ENCODE measurements at regions not wholly inside any gene's neighbourhood (a gene's known extent, or its start where the extent isn't known, plus 50 kb on each side); places are given as distances from the start of the nearest gene placed in this dataset.

DNA sequence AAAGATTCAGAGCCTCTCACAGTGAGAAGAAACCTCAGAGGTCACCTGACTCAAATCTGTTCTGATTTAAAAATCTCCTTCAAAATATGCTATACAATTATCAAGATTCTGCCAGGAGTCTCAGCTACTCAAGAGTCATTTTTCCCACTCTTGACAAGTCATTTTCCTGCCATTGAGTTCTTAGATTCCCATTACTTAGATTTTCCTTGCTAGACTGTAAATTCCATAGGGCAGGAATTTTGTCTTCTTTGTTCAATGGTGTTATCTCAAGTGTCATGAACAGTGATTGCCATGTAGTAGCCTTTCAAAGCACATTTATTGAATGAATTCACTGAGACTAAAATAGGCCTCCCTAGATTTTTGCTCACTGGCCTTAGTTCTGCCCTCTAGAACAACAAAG lies 95.9 kb downstream of the PCTP start:
- no peaks in the 10 kb centered on the region for H3F3A ChIP-seq (ENCODE audit: low read length, unreplicated experiment)
- ChIA-PET POLR2A (ENCODE audit: unreplicated experiment) (no interaction called here), CTCF (no interaction called here)
- no TSS peak for BruUV-seq (replicated peaks)
- no peak for ATAC-seq
- intact Hi-C loops (cut with micrococcal nuclease) = no loop called here
- H3K79me2 ChIP-seq (ENCODE audit: low read length) = no peaks in the 10 kb centered on the region
- H3K9me2 ChIP-seq (replicated peaks; ENCODE audit: low read length) = no peaks in the 10 kb centered on the region
- no peaks in the 10 kb centered on the region for H4K20me1 ChIP-seq (ENCODE audit: low read length)
- H3K36me3 ChIP-seq (ENCODE audit: low read depth, low read length) = no peaks in the 10 kb centered on the region
- no peak overlapping the region for H3K4me3 ChIP-seq (ENCODE audit: low read length)
- H3K9me3 ChIP-seq (ENCODE audit: low read length) = no peaks in the 10 kb centered on the region
- no peak overlapping the region for H3K9ac ChIP-seq (ENCODE audit: low read length)
- H3K27me3 ChIP-seq (ENCODE audit: low read length) = peaks cover 23% of the 10 kb centered on the region
- no peak overlapping the region for H3K4me2 ChIP-seq (ENCODE audit: low read length)
- no peak overlapping the region for H3K27ac ChIP-seq (ENCODE audit: low read length)
- no peak overlapping the region for H2AFZ ChIP-seq (ENCODE audit: low read length)
- H3K4me1 ChIP-seq (ENCODE audit: insufficient read depth, low read length) = no peaks in the 10 kb centered on the region
- TF ChIP-seq EZH2phosphoT487 (IDR thresholded peaks at IDR 0.05; ENCODE audit: borderline replicate concordance, low read length) = no peak
- TF ChIP-seq, protein P1, sequence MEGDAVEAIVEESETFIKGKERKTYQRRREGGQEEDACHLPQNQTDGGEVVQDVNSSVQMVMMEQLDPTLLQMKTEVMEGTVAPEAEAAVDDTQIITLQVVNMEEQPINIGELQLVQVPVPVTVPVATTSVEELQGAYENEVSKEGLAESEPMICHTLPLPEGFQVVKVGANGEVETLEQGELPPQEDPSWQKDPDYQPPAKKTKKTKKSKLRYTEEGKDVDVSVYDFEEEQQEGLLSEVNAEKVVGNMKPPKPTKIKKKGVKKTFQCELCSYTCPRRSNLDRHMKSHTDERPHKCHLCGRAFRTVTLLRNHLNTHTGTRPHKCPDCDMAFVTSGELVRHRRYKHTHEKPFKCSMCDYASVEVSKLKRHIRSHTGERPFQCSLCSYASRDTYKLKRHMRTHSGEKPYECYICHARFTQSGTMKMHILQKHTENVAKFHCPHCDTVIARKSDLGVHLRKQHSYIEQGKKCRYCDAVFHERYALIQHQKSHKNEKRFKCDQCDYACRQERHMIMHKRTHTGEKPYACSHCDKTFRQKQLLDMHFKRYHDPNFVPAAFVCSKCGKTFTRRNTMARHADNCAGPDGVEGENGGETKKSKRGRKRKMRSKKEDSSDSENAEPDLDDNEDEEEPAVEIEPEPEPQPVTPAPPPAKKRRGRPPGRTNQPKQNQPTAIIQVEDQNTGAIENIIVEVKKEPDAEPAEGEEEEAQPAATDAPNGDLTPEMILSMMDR (conservative IDR thresholded peaks at IDR 0.05; ENCODE audit: low read depth, low read length) = no peak
- no peak for DNase-seq

DNA sequence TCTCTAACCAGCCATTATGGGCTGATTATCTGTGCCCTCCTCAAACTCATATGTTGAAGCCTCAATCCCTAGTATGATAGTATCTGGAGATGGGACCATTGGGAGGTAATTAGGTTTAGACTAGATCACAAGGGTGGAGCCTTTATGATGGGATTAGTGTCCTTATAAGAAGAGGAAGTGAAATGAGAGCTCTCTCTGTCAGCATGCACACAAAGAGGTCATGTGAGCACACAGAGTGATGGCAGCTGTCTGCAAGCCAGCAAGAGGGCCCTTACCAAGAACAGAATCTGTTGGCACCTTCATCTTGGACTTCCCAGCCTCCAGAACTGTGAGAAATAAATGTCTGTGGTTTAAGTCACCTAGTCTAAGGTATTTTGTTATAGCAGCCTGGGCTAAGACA lies 101.9 kb downstream of the PCTP start:
- Histone ChIP-seq H3K79me2 (ENCODE audit: low read length) (no peaks in the 10 kb centered on the region), H3K9ac (ENCODE audit: low read length) (no peak overlapping the region), H3K9me3 (ENCODE audit: low read length) (no peaks in the 10 kb centered on the region), H3K4me1 (ENCODE audit: insufficient read depth, low read length) (no peaks in the 10 kb centered on the region), H3F3A (ENCODE audit: low read length, unreplicated experiment) (no peaks in the 10 kb centered on the region), H3K4me2 (ENCODE audit: low read length) (no peak overlapping the region), H3K27ac (ENCODE audit: low read length) (no peak overlapping the region), H3K36me3 (ENCODE audit: low read depth, low read length) (no peaks in the 10 kb centered on the region), H3K27me3 (ENCODE audit: low read length) (no peaks in the 10 kb centered on the region), H2AFZ (ENCODE audit: low read length) (no peak overlapping the region), H3K4me3 (ENCODE audit: low read length) (no peak overlapping the region), H4K20me1 (ENCODE audit: low read length) (no peaks in the 10 kb centered on the region), H3K9me2 (replicated peaks; ENCODE audit: low read length) (no peaks in the 10 kb centered on the region)
- ATAC-seq (no peak), DNase-seq (no peak)
- BruUV-seq (replicated peaks) = no TSS peak
- ChIA-PET CTCF (no interaction called here), POLR2A (ENCODE audit: unreplicated experiment) (no interaction called here)
- intact Hi-C loops (cut with micrococcal nuclease) = no loop called here
- TF ChIP-seq EZH2 (IDR thresholded peaks at IDR 0.05; ENCODE audit: low read length, unreplicated experiment) = no peak
- TF ChIP-seq, protein P1 (conservative IDR thresholded peaks at IDR 0.05; ENCODE audit: low read depth, low read length) = no peak
- TF ChIP-seq EZH2phosphoT487 (IDR thresholded peaks at IDR 0.05; ENCODE audit: borderline replicate concordance, low read length) = no peak

DNA sequence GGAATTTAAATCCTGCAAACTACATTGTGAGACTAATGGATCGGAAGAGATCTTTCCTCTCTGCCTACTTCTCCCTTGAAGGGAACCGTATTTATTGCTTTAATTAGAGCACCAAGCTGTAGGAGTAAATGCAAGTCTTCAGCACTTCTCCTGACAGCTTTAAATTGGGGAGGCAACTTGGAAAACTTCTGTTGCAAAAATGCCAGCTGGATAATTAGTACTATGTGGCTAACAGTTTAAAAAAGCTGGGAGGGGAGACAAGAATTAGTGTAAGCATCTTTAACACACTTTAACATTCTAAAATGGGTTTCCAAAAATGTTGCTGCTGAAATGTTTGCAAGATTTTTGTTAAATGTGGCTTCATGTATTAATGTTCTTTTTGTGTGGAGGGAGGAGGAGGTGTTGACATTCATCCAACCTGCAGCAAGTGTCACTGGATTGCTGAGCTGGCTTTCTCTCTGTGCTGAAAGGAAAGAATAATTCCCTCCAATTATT lies 108.5 kb downstream of the PCTP start:
- H3K4me3 ChIP-seq (ENCODE audit: low read length) = no peak overlapping the region
- no peaks in the 10 kb centered on the region for H3K36me3 ChIP-seq (ENCODE audit: low read depth, low read length)
- ATAC-seq (no peak), DNase-seq (no peak)
- H3K9ac ChIP-seq (ENCODE audit: low read length) = no peak overlapping the region
- no peaks in the 10 kb centered on the region for H3K9me2 ChIP-seq (replicated peaks; ENCODE audit: low read length)
- no peaks in the 10 kb centered on the region for H3F3A ChIP-seq (ENCODE audit: low read length, unreplicated experiment)
- no peaks in the 10 kb centered on the region for H3K79me2 ChIP-seq (ENCODE audit: low read length)
- no peaks in the 10 kb centered on the region for H3K4me1 ChIP-seq (ENCODE audit: insufficient read depth, low read length)
- no TSS peak for BruUV-seq (replicated peaks)
- H2AFZ ChIP-seq (ENCODE audit: low read length) = no peak overlapping the region
- TF ChIP-seq EZH2 (IDR thresholded peaks at IDR 0.05; ENCODE audit: low read length, unreplicated experiment) = no peak
- TF ChIP-seq, protein P1 (conservative IDR thresholded peaks at IDR 0.05; ENCODE audit: low read depth, low read length) = no peak
- TF ChIP-seq EZH2phosphoT487 (IDR thresholded peaks at IDR 0.05; ENCODE audit: borderline replicate concordance, low read length) = no peak
- H3K27ac ChIP-seq (ENCODE audit: low read length) = no peak overlapping the region
- ChIA-PET CTCF (interaction anchor here (0.5 kb wide), 1 partner anchor 14 kb away, joined by 9 read pairs; no protein-coding TSS in a partner anchor), POLR2A (ENCODE audit: unreplicated experiment) (no interaction called here)
- intact Hi-C loops (cut with micrococcal nuclease) = no loop called here
- H3K4me2 ChIP-seq (ENCODE audit: low read length) = no peak overlapping the region
- no peaks in the 10 kb centered on the region for H4K20me1 ChIP-seq (ENCODE audit: low read length)
- H3K9me3 ChIP-seq (ENCODE audit: low read length) = no peaks in the 10 kb centered on the region
- H3K27me3 ChIP-seq (ENCODE audit: low read length) = peaks cover 11% of the 10 kb centered on the region
